Gastroesophageal sphincter (tissue), 4 donors: ENCODE measurements at regions not wholly inside any gene's neighbourhood (a gene's known extent, or its start where the extent isn't known, plus 50 kb on each side); places are given as distances from the start of the nearest gene placed in this dataset.

ENCODE experiments used
- ATAC-seq: fragments of 150-250 bp; one replicate; pipeline ENCODE4 v1.9.1; 2016; ENCODE audit warnings: mild to moderate bottlenecking, moderate library complexity
- H3K27ac ChIP-seq, 4 donors: fragments of 200-600 bp; sonication (generic) in 3 of 4; 1 replicate in 3 of 4; 2 replicates in 1 of 4; pipeline ENCODE4 v1.5.1; 2016 to 2019
- H3K27me3 ChIP-seq: fragments of 200-600 bp; sonication (generic); one replicate; pipeline ENCODE4 v1.5.1; 2019
- H3K36me3 ChIP-seq, 2 donors: fragments of 200-600 bp; sonication (generic); one replicate each; pipeline ENCODE4 v1.5.1; 2019; ENCODE audit warnings: control low read depth in 1 of 2
- H3K4me1 ChIP-seq, 3 donors: fragments of 200-600 bp; sonication (generic); 1 replicate in 2 of 3; 2 replicates in 1 of 3; pipeline ENCODE4 v1.5.1; 2016 to 2019; ENCODE audit warnings: control low read depth in 2 of 3
- H3K4me3 ChIP-seq, 2 donors: fragments of 200-600 bp; sonication (generic); one replicate each; pipeline ENCODE4 v1.5.1; 2019; ENCODE audit warnings: mild to moderate bottlenecking in 1 of 2, moderate library complexity in 1 of 2
- H3K9me3 ChIP-seq, 3 donors: fragments of 200-600 bp; sonication (generic); one replicate each; pipeline ENCODE4 v1.5.1; 2017 to 2019; ENCODE audit warnings: control low read depth in 2 of 3
- CTCF ChIP-seq, 4 experiments: fragments of 200-600 bp in 2 of 4; fragments of 450-650 bp in 2 of 4; sonication (generic) in 1 of 4; IDR thresholded peaks; one replicate each; pipeline ENCODE4 v1.5.1; 2017 to 2019; ENCODE audit warnings: antibody characterized with exemption in 4 of 4, mild to moderate bottlenecking in 2 of 4, moderate library complexity in 2 of 4
- EP300 ChIP-seq: sonication (generic); formaldehyde crosslinking; IDR thresholded peaks from one replicate; pipeline ENCODE4 v1.6.1; 2017; ENCODE audit warnings: antibody characterized with exemption, mild to moderate bottlenecking
- POLR2A ChIP-seq, 2 donors: fragments of 450-650 bp; IDR thresholded peaks; one replicate each; pipeline ENCODE4 v1.6.1; 2017; ENCODE audit warnings: antibody characterized with exemption in 2 of 2, mild to moderate bottlenecking in 2 of 2, moderate library complexity in 1 of 2
- POLR2AphosphoS5 ChIP-seq: sonication (generic); formaldehyde crosslinking; IDR thresholded peaks from one replicate; pipeline ENCODE4 v1.6.1; 2017; ENCODE audit warnings: antibody characterized with exemption
- WGBS, 2 donors: methylation state at CpG; one replicate each; pipeline ENCODE4 v1.1.5; 2018; ENCODE audit warnings: low coverage in 1 of 2; 5-methylcytosine and 5-hydroxymethylcytosine counted together

DNA sequence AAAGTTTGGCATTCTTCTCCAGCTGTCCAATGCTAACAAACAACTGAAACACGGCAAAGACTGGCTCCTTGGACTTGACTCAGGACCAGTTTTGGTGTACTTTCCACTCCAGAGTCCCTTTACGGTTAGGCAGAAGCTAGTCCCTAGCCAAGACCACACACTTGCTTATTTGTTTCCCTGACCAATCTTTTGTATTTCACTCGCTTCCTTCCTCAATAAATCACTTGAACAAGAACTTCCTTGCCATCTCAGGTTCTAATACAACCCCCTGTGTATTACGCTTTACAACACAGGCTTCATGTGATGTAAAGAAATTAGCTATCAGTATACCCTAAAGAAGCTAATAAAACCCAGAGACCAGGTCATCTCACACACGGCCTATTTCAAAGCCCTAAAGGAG is 947.5 kb upstream of the CTNND2 start:
- no peak for TF ChIP-seq POLR2A (IDR thresholded peaks at IDR 0.05)
- Histone ChIP-seq H3K4me3 (no peak overlapping the region), H3K4me1 (no peaks in the 10 kb centered on the region), H3K27ac (no peak overlapping the region), H3K36me3 (no peaks in the 10 kb centered on the region), H3K27me3 (no peaks in the 10 kb centered on the region), H3K9me3 (no peaks in the 10 kb centered on the region)
- 54 to 63% methylated on average over 2 to 5 of the region's 5 CpGs for WGBS, 2 donors
- ATAC-seq, result no peak

GRCh38 chr5:12848709-12849108 is 944.5 kb upstream of the CTNND2 start:
- Histone ChIP-seq H3K27ac (no peak overlapping the region), H3K4me1 (no peaks in the 10 kb centered on the region), H3K9me3 (no peaks in the 10 kb centered on the region), H3K27me3 (no peaks in the 10 kb centered on the region), H3K4me3 (no peak overlapping the region), H3K36me3 (no peaks in the 10 kb centered on the region)
- no peak for ATAC-seq
- 44 to 50% methylated on average over 1 of the region's 1 CpG for WGBS, 2 donors
- no peak for TF ChIP-seq EP300
- TF ChIP-seq CTCF (IDR thresholded peaks at IDR 0.05), result no peak
- no peak for TF ChIP-seq POLR2A (IDR thresholded peaks at IDR 0.05)
- no peak for TF ChIP-seq POLR2AphosphoS5

DNA sequence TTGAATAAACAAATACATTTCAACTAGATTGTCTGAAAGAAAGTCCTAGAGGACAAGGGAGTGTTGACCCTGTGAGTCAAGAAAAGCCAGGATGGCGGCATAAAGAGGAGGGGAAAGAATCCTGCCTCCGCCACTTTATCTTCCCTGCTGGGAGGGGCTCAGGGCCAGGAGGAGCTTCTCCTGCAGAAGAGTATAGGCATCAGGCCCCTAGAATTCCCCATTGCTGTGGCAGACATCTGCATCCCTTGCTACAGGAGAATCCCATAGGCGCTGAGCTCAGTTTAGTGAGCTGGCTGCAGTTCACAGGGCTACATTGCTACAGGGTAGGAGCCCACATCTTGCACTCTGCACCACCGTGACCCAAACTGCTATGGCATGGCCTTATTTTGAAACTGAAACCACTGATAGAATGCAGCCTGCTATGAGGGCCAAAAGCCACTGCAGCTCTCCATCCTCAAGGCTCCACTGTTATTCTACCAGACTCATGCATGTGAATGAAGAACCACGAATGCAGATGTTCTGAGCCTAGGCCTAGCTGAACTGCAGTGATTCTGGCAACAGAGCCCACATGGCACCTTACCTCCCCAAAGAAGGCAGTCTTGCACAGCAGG is 941.4 kb upstream of the CTNND2 start:
- Histone ChIP-seq H3K27me3 (no peaks in the 10 kb centered on the region), H3K27ac (no peak overlapping the region), H3K9me3 (no peaks in the 10 kb centered on the region), H3K36me3 (no peaks in the 10 kb centered on the region), H3K4me3 (no peak overlapping the region), H3K4me1 (no peaks in the 10 kb centered on the region)
- ATAC-seq, result no peak
- 64 to 65% methylated on average over 2 to 4 of the region's 5 CpGs for WGBS, 2 donors
- no peak for TF ChIP-seq EP300
- TF ChIP-seq CTCF (IDR thresholded peaks at IDR 0.05), result no peak
- no peak for TF ChIP-seq POLR2A (IDR thresholded peaks at IDR 0.05)
- no peak for TF ChIP-seq POLR2AphosphoS5

DNA sequence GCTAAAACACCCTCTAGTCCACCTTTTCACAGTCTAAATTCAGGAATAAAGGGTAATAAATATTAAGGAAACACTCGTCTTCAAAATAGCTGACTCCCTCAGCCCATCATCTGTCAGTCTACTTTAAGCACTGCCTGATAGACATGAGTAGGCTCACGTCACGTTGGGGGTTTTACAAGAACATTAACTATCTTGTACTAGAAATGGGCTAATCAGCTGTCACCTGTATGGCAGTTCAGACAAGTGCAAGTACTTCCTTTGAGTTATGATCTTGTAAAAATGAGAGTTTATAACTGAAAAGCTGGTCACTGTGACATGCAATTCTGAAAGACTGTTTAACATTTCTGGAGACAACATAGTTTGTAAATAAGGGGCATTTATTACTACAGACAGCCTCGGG is 936.7 kb upstream of the CTNND2 start:
- Histone ChIP-seq H3K4me3 (no peak overlapping the region), H3K4me1 (no peaks in the 10 kb centered on the region), H3K27me3 (no peaks in the 10 kb centered on the region), H3K27ac (no peak overlapping the region), H3K36me3 (no peaks in the 10 kb centered on the region), H3K9me3 (no peaks in the 10 kb centered on the region)
- TF ChIP-seq POLR2A (IDR thresholded peaks at IDR 0.05), result no peak
- no peak for TF ChIP-seq POLR2AphosphoS5
- no peak for TF ChIP-seq EP300
- TF ChIP-seq CTCF (IDR thresholded peaks at IDR 0.05), result no peak
- no peak for ATAC-seq
- 39 to 48% methylated on average over 4 of the region's 4 CpGs for WGBS, 2 donors

DNA sequence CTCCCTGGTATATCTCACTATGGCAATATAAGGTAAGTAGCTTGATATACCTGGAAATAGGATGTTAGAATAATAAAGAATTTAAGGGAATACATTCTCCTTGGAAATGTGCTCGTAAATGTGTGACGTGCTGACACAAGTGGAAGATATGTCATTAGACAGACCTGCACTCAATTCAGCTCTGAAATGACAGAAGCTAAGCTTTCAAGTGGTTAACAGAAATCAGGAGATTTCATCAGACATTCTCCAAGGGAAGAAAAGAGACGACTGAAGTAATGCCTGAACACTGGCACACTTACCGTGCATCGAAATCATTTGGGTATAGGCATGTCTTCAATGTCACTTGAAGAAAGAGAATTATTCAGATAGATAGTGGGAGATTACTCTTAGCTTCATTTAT is 933.3 kb upstream of the CTNND2 start:
- TF ChIP-seq EP300, result no peak
- no peak for TF ChIP-seq POLR2A (IDR thresholded peaks at IDR 0.05)
- H3K36me3 ChIP-seq, result no peaks in the 10 kb centered on the region
- no peak overlapping the region for H3K27ac ChIP-seq
- no peak overlapping the region for H3K4me3 ChIP-seq
- ATAC-seq, result no peak
- no peaks in the 10 kb centered on the region for H3K9me3 ChIP-seq
- no peaks in the 10 kb centered on the region for H3K4me1 ChIP-seq
- no peaks in the 10 kb centered on the region for H3K27me3 ChIP-seq
- 67 to 97% methylated on average over 4 to 5 of the region's 5 CpGs for WGBS, 2 donors

DNA sequence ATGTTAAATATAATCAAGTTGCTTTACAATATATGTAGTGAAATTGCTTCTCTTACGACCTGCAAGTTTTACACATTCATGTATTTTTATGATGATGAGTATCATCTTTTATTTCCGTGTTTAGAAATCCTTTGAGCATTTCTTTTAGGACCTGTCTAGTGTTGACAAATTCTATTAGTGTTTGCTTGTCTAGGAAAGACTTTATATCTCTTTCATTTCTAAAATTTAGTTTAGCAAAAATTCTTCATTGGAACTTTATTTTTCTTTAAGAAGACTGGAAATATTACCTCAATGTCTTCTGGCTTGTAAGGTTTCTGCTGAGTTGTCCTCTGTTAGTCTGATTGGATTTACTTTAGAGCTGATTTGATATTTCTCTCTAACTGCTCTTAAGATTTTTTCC is 920.9 kb upstream of the CTNND2 start:
- no peaks in the 10 kb centered on the region for H3K36me3 ChIP-seq
- no peak for ATAC-seq
- no peak overlapping the region for H3K4me3 ChIP-seq
- WGBS, 2 donors, result 75 to 76% methylated on average over 2 of the region's 2 CpGs
- H3K9me3 ChIP-seq, result peaks cover 0 to 22% (median 0%) of the 10 kb centered on the region in 3 donors
- H3K27me3 ChIP-seq, result no peaks in the 10 kb centered on the region
- no peak overlapping the region for H3K27ac ChIP-seq
- no peaks in the 10 kb centered on the region for H3K4me1 ChIP-seq
- TF ChIP-seq POLR2AphosphoS5 (no peak), CTCF (IDR thresholded peaks at IDR 0.05) (no peak), EP300 (no peak), POLR2A (IDR thresholded peaks at IDR 0.05) (no peak)
